Heart right ventricle (tissue), 16 donors: ENCODE measurements at regions not wholly inside any gene's neighbourhood (a gene's known extent, or its start where the extent isn't known, plus 50 kb on each side); places are given as distances from the start of the nearest gene placed in this dataset.

Experiments used
- ATAC-seq, 8 donors: fragments of 200-7000 bp; cut with Tn5 transposase; one replicate each; pipeline ENCODE4 v1.9.1; 2020; ENCODE audit warnings: mild to moderate bottlenecking in 8 of 8, moderate library complexity in 8 of 8, moderate number of reproducible peaks in 1 of 8
- DNase-seq, 2 donors: peaks; one replicate each; pipeline ENCODE4 v3.0.0-alpha.2; 2020
- H3K27ac ChIP-seq, 10 donors: fragments of 200-600 bp; sonication (generic) in 2 of 10; one replicate each; pipeline versions ENCODE4 v1.5.0 to v1.8.0; 2020 to 2022; ENCODE audit warnings: mild to moderate bottlenecking in 3 of 10
- H3K27me3 ChIP-seq, 7 donors: fragments of 200-600 bp; one replicate each; pipeline ENCODE4 v1.8.0; 2021 to 2022; ENCODE audit warnings: mild to moderate bottlenecking in 2 of 7
- H3K36me3 ChIP-seq, 9 donors: fragments of 200-600 bp; sonication (generic) in 1 of 9; one replicate each; pipeline versions ENCODE4 v1.5.0 to v1.8.0; 2020 to 2022; ENCODE audit warnings: mild to moderate bottlenecking in 2 of 9
- H3K4me1 ChIP-seq, 9 donors: fragments of 200-600 bp; sonication (generic) in 1 of 9; one replicate each; pipeline versions ENCODE4 v1.5.0 to v1.8.0; 2020 to 2022; ENCODE audit warnings: mild to moderate bottlenecking in 4 of 9
- H3K4me3 ChIP-seq, 10 donors: fragments of 200-600 bp; sonication (generic) in 2 of 10; one replicate each; pipeline versions ENCODE4 v1.5.0 to v1.8.0; 2020 to 2022; ENCODE audit warnings: mild to moderate bottlenecking in 7 of 10, moderate library complexity in 2 of 10
- H3K9me3 ChIP-seq, 11 donors: fragments of 200-600 bp in 10 of 11; sonication (generic) in 2 of 11; one replicate each; pipeline versions ENCODE4 v1.5.0 to v1.8.0; 2013 to 2022; ENCODE audit warnings: mild to moderate bottlenecking in 2 of 11, control low read depth in 1 of 11, moderate library complexity in 1 of 11
- WGBS, 2 donors: extraction: QIAGEN DNeasy Blood & Tissue Kit; methylation state at CpG; one replicate each; pipeline ENCODE4 v1.1.7; 2013; ENCODE audit warnings: inconsistent platforms in 1 of 2; 5-methylcytosine and 5-hydroxymethylcytosine counted together
- intact Hi-C, 10 donors: fragments of 100-400 bp; cut with DNase I; formaldehyde crosslinking; loops; one replicate each; pipeline versions ENCODE4 v1.11.1 to v1.14.2; 2022
- TF ChIP-seq, protein P1 (sequence below), 9 donors: fragments of 200-600 bp; sonication (generic) in 2 of 9; IDR thresholded peaks; one replicate each; pipeline versions ENCODE4 v1.5.0 to v1.8.0; 2021 to 2022; ENCODE audit warnings: antibody characterized with exemption in 9 of 9, mild to moderate bottlenecking in 5 of 9, moderate library complexity in 1 of 9
- donor health status: Arrhythmogenic right ventricular cardiomyopathy.
- donor health status: ischemic (EF 13 %, LVEDD 7.1; RV severe dilation, severe dysfunction).
- donor health status: healthy with polysubstance abuse.
- donor health status: DM: no; HTN: yes; CAD: no.
- donor health status: DM: no; HTN: no; CAD: no.
- donor health status: ischemic (EF 25% LVEDD 6.9; RV normal size, moderate dysfunction).
- donor health status: ischemic (EF 25% LVEDD 5.7; RV mildly dilated, moderate dysfunction).
- donor health status: healthy.
- donor health status: DM: yes; HTN: yes; CAD: no.
- donor health status: Ischemic cardiomyopathy.
- donor health status: ischemic (EF 35%, LVEDD 5.7; RV mildly dilated, moderate dysfunction).
- donor health status: nonischemic (EF 11% LVEDD 7.7; RV severe dilation, severe dysfunction).
- donor health status: DM: yes; HTN: yes; CAD: no.
- donor health status: PGD.
- donor health status: ischemic (EF 29% LVEDD 5.4; RV normal size, mild dysfunction).
- donor health status: nonischemic (EF 23%, LVEDD 6.1; RV moderate dilation, normal function).

DNA sequence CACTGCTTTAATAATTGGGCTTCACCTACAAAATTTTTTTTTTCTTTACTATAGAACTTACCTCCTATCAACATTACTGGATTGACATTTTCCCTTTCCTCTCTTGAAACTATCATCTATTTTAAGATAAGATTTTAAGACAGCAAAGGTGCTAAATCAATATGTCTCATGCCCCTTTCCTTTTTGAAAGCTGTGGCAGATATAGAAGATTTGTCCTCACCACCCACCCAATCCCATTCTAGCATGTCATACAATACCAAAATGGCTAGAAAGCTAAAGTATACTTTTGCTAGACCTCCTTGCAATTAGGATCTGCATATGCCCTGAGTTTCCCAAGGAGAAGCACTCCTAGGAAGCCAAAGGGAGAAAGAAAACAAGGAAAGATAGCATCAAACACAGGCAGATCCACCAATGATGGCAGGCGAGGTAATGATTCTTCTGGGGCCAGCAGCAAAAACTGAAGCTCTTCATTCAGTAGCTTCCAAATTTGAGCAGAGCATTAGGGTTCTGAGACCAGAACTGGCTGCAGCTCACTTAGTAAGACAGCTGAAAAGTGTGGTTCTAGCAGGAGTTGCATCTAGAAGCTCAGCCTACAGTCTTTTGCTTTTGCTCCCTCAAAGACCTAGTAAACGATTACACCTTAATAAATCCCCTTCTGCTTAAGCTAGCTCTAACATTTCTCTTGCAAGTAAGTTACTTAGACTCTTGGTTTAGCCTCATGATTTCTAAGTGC is 242.1 kb downstream of the ZEB2 start:
- intact Hi-C loops: no loop called here
- H3K9me3 ChIP-seq: no peaks in the 10 kb centered on the region
- H3K4me3 ChIP-seq: no peak overlapping the region
- ATAC-seq: no peak
- H3K36me3 ChIP-seq: no peaks in the 10 kb centered on the region
- 92 to 94% methylated on average over 2 of the region's 2 CpGs for WGBS, 2 donors
- peaks cover 0 to 12% (median 0%) of the 10 kb centered on the region in 9 donors for H3K4me1 ChIP-seq
- TF ChIP-seq, protein P1, sequence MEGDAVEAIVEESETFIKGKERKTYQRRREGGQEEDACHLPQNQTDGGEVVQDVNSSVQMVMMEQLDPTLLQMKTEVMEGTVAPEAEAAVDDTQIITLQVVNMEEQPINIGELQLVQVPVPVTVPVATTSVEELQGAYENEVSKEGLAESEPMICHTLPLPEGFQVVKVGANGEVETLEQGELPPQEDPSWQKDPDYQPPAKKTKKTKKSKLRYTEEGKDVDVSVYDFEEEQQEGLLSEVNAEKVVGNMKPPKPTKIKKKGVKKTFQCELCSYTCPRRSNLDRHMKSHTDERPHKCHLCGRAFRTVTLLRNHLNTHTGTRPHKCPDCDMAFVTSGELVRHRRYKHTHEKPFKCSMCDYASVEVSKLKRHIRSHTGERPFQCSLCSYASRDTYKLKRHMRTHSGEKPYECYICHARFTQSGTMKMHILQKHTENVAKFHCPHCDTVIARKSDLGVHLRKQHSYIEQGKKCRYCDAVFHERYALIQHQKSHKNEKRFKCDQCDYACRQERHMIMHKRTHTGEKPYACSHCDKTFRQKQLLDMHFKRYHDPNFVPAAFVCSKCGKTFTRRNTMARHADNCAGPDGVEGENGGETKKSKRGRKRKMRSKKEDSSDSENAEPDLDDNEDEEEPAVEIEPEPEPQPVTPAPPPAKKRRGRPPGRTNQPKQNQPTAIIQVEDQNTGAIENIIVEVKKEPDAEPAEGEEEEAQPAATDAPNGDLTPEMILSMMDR (IDR thresholded peaks at IDR 0.05): no peak
- no peaks in the 10 kb centered on the region for H3K27me3 ChIP-seq
- DNase-seq: no peak
- H3K27ac ChIP-seq: no peak overlapping the region

GRCh38 chr2:144275340-144275739 is 244.6 kb downstream of the ZEB2 start:
- H3K27ac ChIP-seq: no peak overlapping the region
- H3K27me3 ChIP-seq: no peaks in the 10 kb centered on the region
- ATAC-seq (peak in 1 of 8 donors; percentile 52), DNase-seq (no peak)
- intact Hi-C loops: no loop called here
- H3K4me3 ChIP-seq: no peak overlapping the region
- H3K4me1 ChIP-seq: peaks cover 0 to 19% (median 6%) of the 10 kb centered on the region in 9 donors
- no peaks in the 10 kb centered on the region for H3K9me3 ChIP-seq
- TF ChIP-seq, protein P1 (IDR thresholded peaks at IDR 0.05): no peak
- H3K36me3 ChIP-seq: no peaks in the 10 kb centered on the region

DNA sequence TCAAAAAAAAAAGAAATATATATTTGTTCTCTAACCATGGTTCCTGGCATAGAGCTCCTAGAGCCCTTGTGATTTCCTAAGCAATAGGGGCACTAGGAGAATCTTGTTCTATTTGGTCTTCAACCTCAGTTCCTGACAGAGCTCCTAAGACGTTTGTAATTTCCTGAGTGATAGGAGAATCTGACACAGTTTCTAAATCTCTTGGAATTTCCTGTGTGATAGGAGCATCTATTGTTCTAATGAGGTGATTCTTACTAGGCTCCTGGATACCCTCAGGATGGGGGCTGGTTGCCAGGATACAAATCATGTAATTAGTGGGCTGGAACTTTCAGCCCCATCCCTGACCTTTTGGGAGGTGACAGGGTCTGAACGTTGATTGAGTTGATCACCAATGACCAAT is 245.8 kb downstream of the ZEB2 start:
- 53 to 56% methylated on average over 2 of the region's 2 CpGs for WGBS, 2 donors
- TF ChIP-seq, protein P1 (IDR thresholded peaks at IDR 0.05): no peak
- Histone ChIP-seq H3K36me3 (no peaks in the 10 kb centered on the region), H3K9me3 (no peaks in the 10 kb centered on the region), H3K27me3 (no peaks in the 10 kb centered on the region), H3K4me3 (no peak overlapping the region), H3K27ac (no peak overlapping the region), H3K4me1 (peaks cover 0 to 19% (median 6%) of the 10 kb centered on the region in 9 donors)
- DNase-seq (no peak), ATAC-seq (peak in 3 of 8 donors; percentile 29 to 59 (median 37))
- intact Hi-C loops: no loop called here

- Histone ChIP-seq H3K9me3 (no peaks in the 10 kb centered on the region), H3K4me1 (peaks cover 0 to 26% (median 6%) of the 10 kb centered on the region in 9 donors), H3K27ac (no peak overlapping the region), H3K36me3 (no peaks in the 10 kb centered on the region), H3K4me3 (no peak overlapping the region), H3K27me3 (no peaks in the 10 kb centered on the region)
- ATAC-seq (no peak), DNase-seq (no peak)
- TF ChIP-seq, protein P1 (IDR thresholded peaks at IDR 0.05): no peak
- WGBS, 2 donors: 96 to 100% methylated on average over 1 of the region's 1 CpG
- intact Hi-C loops: no loop called here
Observed at GRCh38 chr2:144270951-144271350, 249.0 kb downstream of the ZEB2 start.
